Amygdala (tissue), 56 donors: ENCODE measurements at regions not wholly inside any gene's neighbourhood (a gene's known extent, or its start where the extent isn't known, plus 50 kb on each side); places are given as distances from the start of the nearest gene placed in this dataset.
"Not testable (repeated sequence)": the region's sequence is repeated elsewhere in the genome, so short reads cannot be mapped to it uniquely, and the experiment has no call there.

Source experiments
- DNase-seq, 56 donors: peaks; one replicate each; lab custom pipeline; 2025; lab: John Stamatoyannopoulos, UW

GRCh38 chr7:37594602-37595001 lies 89.0 kb upstream of the GPR141 start:
- DNase-seq, result no peak

GRCh38 chr7:37598824-37599223 lies 84.7 kb upstream of the GPR141 start:
- DNase-seq, result no peak

GRCh38 chr7:37601321-37601720 lies 82.2 kb upstream of the GPR141 start:
- no peak for DNase-seq

GRCh38 chr7:37604078-37604477 lies 79.5 kb upstream of the GPR141 start:
- no peak for DNase-seq

GRCh38 chr7:37617406-37617805 lies 66.2 kb upstream of the GPR141 start:
- not testable (repeated sequence) for DNase-seq

GRCh38 chr7:37633048-37633447 lies 50.5 kb upstream of the GPR141 start:
- DNase-seq, result no peak
